ENCODE measurements at regions not wholly inside any gene's neighbourhood (a gene's known extent, or its start where the extent isn't known, plus 50 kb on each side); places are given as distances from the start of the nearest gene placed in this dataset.

DNA sequence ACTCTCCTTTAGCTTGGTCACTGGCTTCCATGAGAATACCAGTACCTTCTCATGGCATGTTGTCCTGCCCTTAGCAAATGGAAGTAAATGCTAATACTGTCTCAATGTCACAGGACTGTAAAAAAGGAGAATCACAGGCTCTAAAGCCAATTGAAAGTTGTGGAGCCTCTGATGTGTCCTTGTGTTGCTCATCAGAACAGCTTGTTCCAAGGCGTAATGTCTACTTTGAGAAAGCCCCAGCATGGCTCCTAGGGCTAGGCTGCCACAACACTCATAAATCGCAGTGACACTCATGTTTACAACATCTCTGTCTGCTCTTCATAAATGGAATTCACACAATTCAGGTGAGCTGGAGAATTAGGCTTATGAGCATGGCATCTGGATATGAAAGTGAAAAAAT is 94.9 kb downstream of the ACTL7B start:
- TF ChIP-seq POLR2A (IDR thresholded peaks at IDR 0.05; ENCODE audit: low read length) (no peak), GATA1 (IDR thresholded peaks at IDR 0.05; ENCODE audit: low read depth, low read length) (no peak)

Data from erythroblast (primary cell).